NB4 (cell line): ENCODE measurements at regions not wholly inside any gene's neighbourhood (a gene's known extent, or its start where the extent isn't known, plus 50 kb on each side); places are given as distances from the start of the nearest gene placed in this dataset.

Experiments
- POLR2A ChIP-seq: IDR thresholded peaks from 2 replicates; pipeline ENCODE4 v1.6.1; 2011; ENCODE audit warnings: mild to moderate bottlenecking; ENCODE audit not compliant: insufficient read length; ENCODE audit errors: extremely low read depth
- TF ChIP-seq, protein P1 (sequence below): IDR thresholded peaks from one replicate; pipeline ENCODE4 v1.5.1; 2012; ENCODE audit warnings: low read depth, low read length

DNA sequence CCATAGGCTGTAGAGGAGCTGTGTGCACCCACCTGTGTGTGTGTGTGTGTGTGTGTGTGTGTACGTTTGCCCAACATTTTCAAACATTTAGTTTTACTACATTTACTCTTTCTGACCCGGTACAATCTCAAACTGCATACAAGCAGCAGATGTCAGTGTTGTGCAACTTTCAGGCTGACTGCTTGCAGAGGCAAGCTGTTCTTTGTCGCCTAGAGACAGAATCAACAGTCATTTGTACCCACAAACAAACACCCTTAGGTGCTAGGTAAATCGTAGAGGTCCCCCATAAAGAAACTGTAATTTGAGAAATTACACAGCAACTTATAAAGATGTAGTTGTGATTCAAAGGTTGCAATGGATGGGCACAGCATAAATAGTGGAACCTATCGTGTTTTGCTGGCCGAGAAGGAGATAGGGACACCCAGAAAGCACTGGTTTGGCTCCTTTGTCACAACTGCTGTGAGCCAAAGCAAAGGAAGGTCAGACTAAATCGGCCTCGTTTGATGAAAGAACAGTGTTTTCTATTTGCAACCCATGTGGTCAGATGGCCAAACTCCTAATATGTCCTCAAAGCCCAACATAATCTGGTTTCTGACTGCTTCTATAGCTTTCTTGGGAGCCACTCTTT is 478.4 kb downstream of the TOX3 start:
- TF ChIP-seq, protein P1, sequence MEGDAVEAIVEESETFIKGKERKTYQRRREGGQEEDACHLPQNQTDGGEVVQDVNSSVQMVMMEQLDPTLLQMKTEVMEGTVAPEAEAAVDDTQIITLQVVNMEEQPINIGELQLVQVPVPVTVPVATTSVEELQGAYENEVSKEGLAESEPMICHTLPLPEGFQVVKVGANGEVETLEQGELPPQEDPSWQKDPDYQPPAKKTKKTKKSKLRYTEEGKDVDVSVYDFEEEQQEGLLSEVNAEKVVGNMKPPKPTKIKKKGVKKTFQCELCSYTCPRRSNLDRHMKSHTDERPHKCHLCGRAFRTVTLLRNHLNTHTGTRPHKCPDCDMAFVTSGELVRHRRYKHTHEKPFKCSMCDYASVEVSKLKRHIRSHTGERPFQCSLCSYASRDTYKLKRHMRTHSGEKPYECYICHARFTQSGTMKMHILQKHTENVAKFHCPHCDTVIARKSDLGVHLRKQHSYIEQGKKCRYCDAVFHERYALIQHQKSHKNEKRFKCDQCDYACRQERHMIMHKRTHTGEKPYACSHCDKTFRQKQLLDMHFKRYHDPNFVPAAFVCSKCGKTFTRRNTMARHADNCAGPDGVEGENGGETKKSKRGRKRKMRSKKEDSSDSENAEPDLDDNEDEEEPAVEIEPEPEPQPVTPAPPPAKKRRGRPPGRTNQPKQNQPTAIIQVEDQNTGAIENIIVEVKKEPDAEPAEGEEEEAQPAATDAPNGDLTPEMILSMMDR: no peak
- no peak for TF ChIP-seq POLR2A
